DND-41 (cell line): ENCODE measurements at regions not wholly inside any gene's neighbourhood (a gene's known extent, or its start where the extent isn't known, plus 50 kb on each side); places are given as distances from the start of the nearest gene placed in this dataset.
"Not testable (repeated sequence)": the region's sequence is repeated elsewhere in the genome, so short reads cannot be mapped to it uniquely, and the experiment has no call there.

Experiments used
- ATAC-seq: fragments of 200-7000 bp; cut with Tn5 transposase; 3 replicates; pipeline ENCODE4 v1.9.1; 2021; ENCODE audit warnings: low read depth; ENCODE audit not compliant: insufficient read depth
- DNase-seq: peaks from one replicate; pipeline ENCODE4 v3.0.0-alpha.2; 2020
- H2AFZ ChIP-seq: 2 replicates; pipeline ENCODE4 v1.6.0; 2012; ENCODE audit warnings: low read depth, low read length
- H3K27ac ChIP-seq: 2 replicates; pipeline ENCODE4 v1.5.1; 2012; ENCODE audit warnings: low read length, inconsistent platforms
- H3K27me3 ChIP-seq: fragments of 200-600 bp; sonication (generic); 2 replicates; pipeline ENCODE4 v1.6.0; 2012; ENCODE audit warnings: low read length, mild to moderate bottlenecking, inconsistent platforms; ENCODE audit not compliant: insufficient read depth, poor library complexity
- H3K36me3 ChIP-seq: 2 replicates; pipeline ENCODE4 v1.5.1; 2012; ENCODE audit warnings: low read length, inconsistent platforms; ENCODE audit not compliant: insufficient read depth
- H3K4me1 ChIP-seq: 2 replicates; pipeline ENCODE4 v1.5.1; 2012; ENCODE audit warnings: mild to moderate bottlenecking, low read length; ENCODE audit not compliant: insufficient read depth
- H3K4me2 ChIP-seq: 2 replicates; pipeline ENCODE4 v1.6.0; 2012; ENCODE audit warnings: mild to moderate bottlenecking, moderate library complexity, low read length, inconsistent platforms; ENCODE audit not compliant: insufficient read depth
- H3K4me3 ChIP-seq, 2 experiments: fragments of 200-600 bp in 1 of 2; shearing (Covaris generic) in 1 of 2; 2 replicates each; pipeline ENCODE4 v1.5.1; 2012 to 2016; ENCODE audit warnings: inconsistent platforms in 2 of 2, low read length in 2 of 2, mild to moderate bottlenecking in 2 of 2, low read depth in 1 of 2, moderate library complexity in 1 of 2
- H3K79me2 ChIP-seq: 2 replicates; pipeline ENCODE4 v1.6.0; 2012; ENCODE audit warnings: low read length, inconsistent platforms; ENCODE audit not compliant: insufficient read depth
- H3K9ac ChIP-seq: 2 replicates; pipeline ENCODE4 v1.6.0; 2012; ENCODE audit warnings: low read depth, mild to moderate bottlenecking, inconsistent platforms, low read length, moderate library complexity
- H3K9me3 ChIP-seq: 2 replicates; pipeline ENCODE4 v1.5.1; 2012; ENCODE audit warnings: low read length, moderate library complexity, mild to moderate bottlenecking, inconsistent platforms; ENCODE audit not compliant: insufficient read depth, severe bottlenecking
- H4K20me1 ChIP-seq: 2 replicates; pipeline ENCODE4 v1.6.0; 2012; ENCODE audit warnings: low read length; ENCODE audit not compliant: insufficient read depth
- EZH2 ChIP-seq: IDR thresholded peaks from 3 replicates; pipeline ENCODE4 v1.6.1; 2012; ENCODE audit warnings: borderline replicate concordance, low read depth, mild to moderate bottlenecking, moderate library complexity, low read length, inconsistent platforms; ENCODE audit not compliant: severe bottlenecking
- TF ChIP-seq, protein P1 (sequence below): IDR thresholded peaks from 2 replicates; pipeline ENCODE4 v1.5.1; 2012; ENCODE audit warnings: borderline replicate concordance, low read length, moderate library complexity, mild to moderate bottlenecking; ENCODE audit not compliant: poor library complexity, severe bottlenecking; ENCODE audit errors: extremely low read depth

DNA sequence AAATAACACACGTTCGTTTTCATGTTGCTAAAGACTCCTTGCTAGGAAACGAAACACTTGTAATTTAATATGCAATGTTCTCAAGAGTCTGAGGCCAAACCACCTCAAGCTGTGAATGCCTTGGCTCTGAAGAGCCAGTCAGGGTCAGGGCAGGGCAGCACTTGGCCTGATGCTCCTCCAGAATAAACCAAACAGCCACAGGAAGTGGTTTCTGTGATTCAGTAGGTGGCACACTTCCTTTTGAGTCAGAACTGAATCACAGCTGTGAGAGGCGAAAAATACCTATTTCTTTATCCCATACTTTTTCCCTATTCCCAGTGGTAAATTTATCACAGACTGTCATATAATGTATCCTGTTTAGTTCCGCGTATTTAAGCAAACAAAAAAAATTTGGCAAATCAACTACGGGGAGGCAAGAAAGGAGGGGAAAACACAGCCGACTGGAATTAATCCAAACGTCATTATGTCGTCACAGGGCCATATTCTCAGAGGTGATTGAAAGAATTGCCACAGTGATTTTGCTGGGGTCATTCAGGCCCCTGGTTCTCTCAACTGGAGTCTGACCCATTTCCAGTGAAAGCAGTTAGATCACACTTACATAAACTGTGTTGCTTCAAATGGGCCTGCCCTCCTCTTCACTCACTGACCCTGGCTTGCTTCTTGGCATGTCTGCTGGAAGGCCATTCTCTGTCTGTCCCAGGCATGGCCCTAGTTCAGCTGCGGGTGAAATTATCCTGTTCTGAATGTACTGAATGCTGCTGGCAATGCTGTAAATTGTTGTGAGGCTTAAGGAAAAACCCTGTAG is 71.2 kb downstream of the ARRDC3 start:
- TF ChIP-seq EZH2, result no peak
- TF ChIP-seq, protein P1, sequence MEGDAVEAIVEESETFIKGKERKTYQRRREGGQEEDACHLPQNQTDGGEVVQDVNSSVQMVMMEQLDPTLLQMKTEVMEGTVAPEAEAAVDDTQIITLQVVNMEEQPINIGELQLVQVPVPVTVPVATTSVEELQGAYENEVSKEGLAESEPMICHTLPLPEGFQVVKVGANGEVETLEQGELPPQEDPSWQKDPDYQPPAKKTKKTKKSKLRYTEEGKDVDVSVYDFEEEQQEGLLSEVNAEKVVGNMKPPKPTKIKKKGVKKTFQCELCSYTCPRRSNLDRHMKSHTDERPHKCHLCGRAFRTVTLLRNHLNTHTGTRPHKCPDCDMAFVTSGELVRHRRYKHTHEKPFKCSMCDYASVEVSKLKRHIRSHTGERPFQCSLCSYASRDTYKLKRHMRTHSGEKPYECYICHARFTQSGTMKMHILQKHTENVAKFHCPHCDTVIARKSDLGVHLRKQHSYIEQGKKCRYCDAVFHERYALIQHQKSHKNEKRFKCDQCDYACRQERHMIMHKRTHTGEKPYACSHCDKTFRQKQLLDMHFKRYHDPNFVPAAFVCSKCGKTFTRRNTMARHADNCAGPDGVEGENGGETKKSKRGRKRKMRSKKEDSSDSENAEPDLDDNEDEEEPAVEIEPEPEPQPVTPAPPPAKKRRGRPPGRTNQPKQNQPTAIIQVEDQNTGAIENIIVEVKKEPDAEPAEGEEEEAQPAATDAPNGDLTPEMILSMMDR, result peak; percentile 33
- no peaks in the 10 kb centered on the region for H3K9me3 ChIP-seq
- peaks cover 54% of the 10 kb centered on the region for H3K4me1 ChIP-seq
- H4K20me1 ChIP-seq, result no peaks in the 10 kb centered on the region
- no peaks in the 10 kb centered on the region for H3K79me2 ChIP-seq
- H3K36me3 ChIP-seq, result no peaks in the 10 kb centered on the region
- DNase-seq, result peak; percentile 83
- H3K9ac ChIP-seq, result peak overlapping the region; percentile 37; the same call in 1 of the 2 replicates
- peak; percentile 81 for ATAC-seq
- H3K4me2 ChIP-seq, result peak overlapping the region; percentile 45
- H3K27me3 ChIP-seq, result no peaks in the 10 kb centered on the region
- H3K27ac ChIP-seq, result peak overlapping the region; percentile 84
- peak overlapping the region; percentile 3; the same call in 1 of the 2 replicates for H2AFZ ChIP-seq
- no peak overlapping the region for H3K4me3 ChIP-seq

DNA sequence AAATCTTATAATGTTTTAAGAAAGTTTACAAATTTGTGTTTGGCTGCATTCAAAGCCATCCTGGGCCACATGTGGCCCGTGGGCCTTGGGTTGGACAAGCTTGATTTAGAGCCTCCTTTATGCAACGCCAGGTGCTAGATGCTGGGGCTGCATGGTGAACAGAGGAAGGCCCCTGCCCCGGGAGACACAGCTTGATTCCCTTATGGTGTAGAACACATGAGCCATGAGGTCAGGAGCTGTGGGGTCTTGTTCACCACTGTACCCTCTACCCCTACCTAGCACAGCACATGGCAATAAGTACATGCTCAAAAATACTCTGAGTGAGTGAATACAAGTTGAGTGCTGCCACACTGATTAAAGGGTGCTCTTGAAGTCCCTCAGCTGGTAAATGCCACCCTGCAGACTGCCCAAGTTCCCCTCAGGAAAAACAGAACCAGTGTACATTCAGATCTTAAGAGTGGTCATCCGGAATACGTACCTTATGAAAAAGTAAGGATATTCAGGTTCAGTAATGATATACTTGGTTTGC is 71.9 kb downstream of the ARRDC3 start:
- Histone ChIP-seq H3K79me2 (no peaks in the 10 kb centered on the region), H3K4me2 (peak overlapping the region; percentile 45), H3K4me3 (peak overlapping the region in 1 of 2 experiments; percentile 2; a peak in 1 of 4 replicates), H2AFZ (peak overlapping the region; percentile 3; the same call in 1 of the 2 replicates), H3K36me3 (no peaks in the 10 kb centered on the region), H3K4me1 (peaks cover 54% of the 10 kb centered on the region), H3K27ac (peak overlapping the region; percentile 84), H3K27me3 (no peaks in the 10 kb centered on the region), H3K9me3 (no peaks in the 10 kb centered on the region), H3K9ac (peak overlapping the region; percentile 37), H4K20me1 (no peaks in the 10 kb centered on the region)
- ATAC-seq (peak; percentile 25), DNase-seq (peak; percentile 48)
- no peak for TF ChIP-seq EZH2

DNA sequence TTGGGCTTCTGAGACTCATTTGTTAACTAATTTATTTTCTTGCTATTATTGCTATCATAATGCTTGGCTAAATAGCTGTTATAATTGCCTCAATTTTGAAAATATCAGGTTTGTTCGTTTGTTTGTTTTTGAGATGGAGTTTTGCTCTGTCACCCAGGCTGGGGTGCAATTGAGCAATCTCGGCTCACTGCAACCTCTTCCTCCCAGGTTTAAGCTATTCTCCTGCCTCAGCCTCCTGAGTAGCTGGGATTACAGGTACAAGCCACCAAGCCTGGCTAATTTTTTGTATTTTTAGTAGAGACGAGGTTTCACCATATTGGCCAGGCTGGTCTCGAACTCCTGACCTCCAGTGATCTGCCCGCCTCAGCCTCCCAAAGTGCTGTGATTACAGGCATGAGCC is 75.0 kb downstream of the ARRDC3 start:
- not testable (repeated sequence) for H3K27ac ChIP-seq, ATAC-seq, H3K4me2 ChIP-seq, H2AFZ ChIP-seq, H3K36me3 ChIP-seq, H3K27me3 ChIP-seq, H3K9me3 ChIP-seq, DNase-seq, H4K20me1 ChIP-seq, H3K9ac ChIP-seq, H3K79me2 ChIP-seq, H3K4me3 ChIP-seq
- peaks cover 29% of the 10 kb centered on the region for H3K4me1 ChIP-seq

DNA sequence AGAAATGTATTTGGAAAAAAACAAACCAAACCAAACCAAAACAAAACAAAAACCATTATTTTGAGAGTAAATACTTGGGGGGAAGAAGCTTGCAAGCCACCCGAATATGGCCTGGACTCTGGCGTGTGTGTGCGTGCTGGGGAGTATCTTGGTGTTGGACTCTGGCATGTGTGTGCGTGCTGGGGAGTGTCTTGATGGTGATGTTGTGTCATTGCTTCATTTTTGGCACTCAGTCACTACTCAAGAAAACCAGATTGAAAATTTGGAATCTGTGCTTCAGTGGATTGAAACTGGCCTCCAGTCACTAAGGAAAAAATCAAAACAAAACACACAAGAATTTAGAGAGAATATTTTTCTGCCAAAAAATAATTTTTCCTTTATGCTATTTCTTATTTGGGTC is 76.1 kb downstream of the ARRDC3 start:
- Histone ChIP-seq H3K9me3 (no peaks in the 10 kb centered on the region), H3K4me3 (no peak overlapping the region), H3K4me1 (peaks cover 18% of the 10 kb centered on the region), H3K36me3 (no peaks in the 10 kb centered on the region), H4K20me1 (no peaks in the 10 kb centered on the region), H3K27ac (no peak overlapping the region), H3K9ac (no peak overlapping the region), H3K79me2 (no peaks in the 10 kb centered on the region), H2AFZ (no peak overlapping the region), H3K27me3 (no peaks in the 10 kb centered on the region), H3K4me2 (no peak overlapping the region)
- TF ChIP-seq EZH2, result no peak
- ATAC-seq, result no peak
- DNase-seq, result no peak
